Aorta (tissue), 5 donors: ENCODE measurements at regions not wholly inside any gene's neighbourhood (a gene's known extent, or its start where the extent isn't known, plus 50 kb on each side); places are given as distances from the start of the nearest gene placed in this dataset.

Source experiments
- ATAC-seq: fragments of 200-7000 bp; cut with Tn5 transposase; one replicate; pipeline ENCODE4 v1.9.1; 2022; ENCODE audit warnings: moderate library complexity; ENCODE audit not compliant: low FRiP score
- DNase-seq, 2 donors: peaks; one replicate each; pipeline ENCODE4 v3.0.0-alpha.2; 2020
- H3K27ac ChIP-seq, 2 donors: one replicate each; pipeline ENCODE4 v1.5.1; 2013; ENCODE audit warnings: low read length in 2 of 2, mild to moderate bottlenecking in 2 of 2, moderate library complexity in 2 of 2, control low read depth in 1 of 2, inconsistent platforms in 1 of 2, low read depth in 1 of 2
- H3K27me3 ChIP-seq, 2 donors: one replicate each; pipeline ENCODE4 v1.6.1; 2013; ENCODE audit warnings: control low read depth in 1 of 2, low read length in 1 of 2, mild to moderate bottlenecking in 1 of 2, moderate library complexity in 1 of 2; ENCODE audit not compliant: insufficient read depth in 2 of 2, control insufficient read depth in 1 of 2
- H3K36me3 ChIP-seq, 2 donors: one replicate each; pipeline ENCODE4 v1.6.1; 2013; ENCODE audit warnings: control low read depth in 1 of 2, low read length in 1 of 2, mild to moderate bottlenecking in 1 of 2; ENCODE audit not compliant: insufficient read depth in 2 of 2, control insufficient read depth in 1 of 2
- H3K4me1 ChIP-seq, 2 donors: one replicate each; pipeline ENCODE4 v1.6.1; 2013; ENCODE audit warnings: low read length in 2 of 2, control low read depth in 1 of 2, mild to moderate bottlenecking in 1 of 2, moderate library complexity in 1 of 2; ENCODE audit not compliant: insufficient read depth in 2 of 2, control insufficient read depth in 1 of 2
- H3K4me3 ChIP-seq, 2 donors: one replicate each; pipeline ENCODE4 v1.5.1; 2013; ENCODE audit warnings: low read length in 2 of 2, control low read depth in 1 of 2, mild to moderate bottlenecking in 1 of 2
- H3K9me3 ChIP-seq: one replicate; pipeline ENCODE4 v1.6.1; 2013; ENCODE audit warnings: mild to moderate bottlenecking, low read length; ENCODE audit not compliant: control insufficient read depth
- WGBS, 2 donors: extraction: QIAGEN DNeasy Blood & Tissue Kit; methylation state at CpG; one replicate each; pipeline ENCODE4 v1.1.7; 2013; 5-methylcytosine and 5-hydroxymethylcytosine counted together
- intact Hi-C, 2 donors: fragments of 100-400 bp; cut with DNase I; formaldehyde crosslinking; loops; one replicate each; pipeline versions ENCODE4 v1.14.2 to v1.15.0; 2022
- donor health status: healthy with polysubstance abuse.
- donor health status: Bipolar disorder and iron deficiency.
- donor health status: DM: no; HTN: no; CAD: no.
- donor health status: DM: no; HTN: no; CAD: no.
- donor health status: DM: yes; HTN: yes; CAD: no.

DNA sequence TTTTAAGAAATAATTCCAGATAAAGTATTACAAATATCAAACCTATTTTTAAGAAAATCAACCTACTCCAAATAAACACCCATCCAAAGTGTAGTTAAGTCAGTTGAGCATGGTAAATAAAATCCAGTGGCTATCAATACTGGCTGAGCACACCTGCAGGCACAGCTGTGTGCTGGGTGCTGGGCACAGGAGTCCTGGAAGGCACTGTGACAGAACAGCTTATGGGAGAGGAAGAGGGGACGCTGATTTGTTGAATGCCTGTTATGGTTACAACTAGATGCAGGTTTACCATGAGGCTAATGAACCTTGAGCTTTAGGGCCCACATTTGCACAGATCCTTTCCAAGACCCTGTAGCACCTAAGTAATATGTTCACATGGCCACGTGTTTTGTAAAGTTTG, 202.7 kb downstream of the MTX2 start:
- peaks cover 0 to 2% of the 10 kb centered on the region in 2 donors for H3K27me3 ChIP-seq
- ATAC-seq (no peak), DNase-seq (no peak)
- H3K36me3 ChIP-seq = no peaks in the 10 kb centered on the region
- H3K9me3 ChIP-seq = no peaks in the 10 kb centered on the region
- no peak overlapping the region for H3K4me3 ChIP-seq
- intact Hi-C loops = no loop called here
- H3K27ac ChIP-seq = no peak overlapping the region
- H3K4me1 ChIP-seq = no peaks in the 10 kb centered on the region
- WGBS, 2 donors = 91 to 95% methylated on average over 2 of the region's 2 CpGs

- H3K9me3 ChIP-seq = no peaks in the 10 kb centered on the region
- no peak for DNase-seq
- no peaks in the 10 kb centered on the region for H3K36me3 ChIP-seq
- H3K4me1 ChIP-seq = no peaks in the 10 kb centered on the region
- peak; percentile 51 for ATAC-seq
- intact Hi-C loops = no loop called here
- WGBS, 2 donors = 75% methylated on average over 4 of the region's 4 CpGs
- H3K27me3 ChIP-seq = peaks cover 0 to 2% of the 10 kb centered on the region in 2 donors
- H3K4me3 ChIP-seq = no peak overlapping the region
- H3K27ac ChIP-seq = no peak overlapping the region
Measured at GRCh38 chr2:176473177-176473576, 203.9 kb downstream of the MTX2 start.

- DNase-seq (no peak), ATAC-seq (no peak)
- H3K4me3 ChIP-seq = no peak overlapping the region
- no peaks in the 10 kb centered on the region for H3K36me3 ChIP-seq
- peaks cover 0 to 2% of the 10 kb centered on the region in 2 donors for H3K27me3 ChIP-seq
- intact Hi-C loops = no loop called here
- WGBS, 2 donors = 90 to 91% methylated on average over 6 of the region's 6 CpGs
- no peaks in the 10 kb centered on the region for H3K9me3 ChIP-seq
- H3K4me1 ChIP-seq = no peaks in the 10 kb centered on the region
- no peak overlapping the region for H3K27ac ChIP-seq
Measured at GRCh38 chr2:176473851-176474250, 204.6 kb downstream of the MTX2 start.

- no peaks in the 10 kb centered on the region for H3K27me3 ChIP-seq
- H3K9me3 ChIP-seq = no peaks in the 10 kb centered on the region
- no peak overlapping the region for H3K4me3 ChIP-seq
- H3K36me3 ChIP-seq = no peaks in the 10 kb centered on the region
- no peaks in the 10 kb centered on the region for H3K4me1 ChIP-seq
- ATAC-seq (no peak), DNase-seq (no peak)
- intact Hi-C loops = no loop called here
- H3K27ac ChIP-seq = no peak overlapping the region
- 95% methylated on average over 1 of the region's 1 CpG for WGBS, 2 donors
Measured at GRCh38 chr2:176477336-176477735, 208.1 kb downstream of the MTX2 start.

- no peak for DNase-seq
- Histone ChIP-seq H3K9me3 (no peaks in the 10 kb centered on the region), H3K4me3 (no peak overlapping the region), H3K27me3 (no peaks in the 10 kb centered on the region), H3K27ac (no peak overlapping the region), H3K36me3 (no peaks in the 10 kb centered on the region), H3K4me1 (no peaks in the 10 kb centered on the region)
- WGBS, 2 donors = 85 to 87% methylated on average over 1 of the region's 1 CpG
- ATAC-seq = no peak
- intact Hi-C loops = no loop called here
Measured at GRCh38 chr2:176479961-176480360, 210.7 kb downstream of the MTX2 start.

GRCh38 chr2:176482107-176482506, 212.9 kb downstream of the MTX2 start:
- no peak overlapping the region for H3K4me3 ChIP-seq
- DNase-seq (no peak), ATAC-seq (no peak)
- H3K27me3 ChIP-seq = peaks cover 0 to 3% of the 10 kb centered on the region in 2 donors
- H3K9me3 ChIP-seq = no peaks in the 10 kb centered on the region
- H3K27ac ChIP-seq = no peak overlapping the region
- H3K4me1 ChIP-seq = no peaks in the 10 kb centered on the region
- intact Hi-C loops = no loop called here
- WGBS, 2 donors = 53 to 62% methylated on average over 3 of the region's 3 CpGs
- no peaks in the 10 kb centered on the region for H3K36me3 ChIP-seq

GRCh38 chr2:176483476-176483875, 214.2 kb downstream of the MTX2 start:
- H3K4me3 ChIP-seq = no peak overlapping the region
- H3K4me1 ChIP-seq = no peaks in the 10 kb centered on the region
- peaks cover 2 to 3% of the 10 kb centered on the region in 2 donors for H3K27me3 ChIP-seq
- no peaks in the 10 kb centered on the region for H3K36me3 ChIP-seq
- DNase-seq (no peak), ATAC-seq (no peak)
- 70 to 79% methylated on average over 7 of the region's 7 CpGs for WGBS, 2 donors
- no peak overlapping the region for H3K27ac ChIP-seq
- H3K9me3 ChIP-seq = peaks cover 2% of the 10 kb centered on the region
- intact Hi-C loops = no loop called here

DNA sequence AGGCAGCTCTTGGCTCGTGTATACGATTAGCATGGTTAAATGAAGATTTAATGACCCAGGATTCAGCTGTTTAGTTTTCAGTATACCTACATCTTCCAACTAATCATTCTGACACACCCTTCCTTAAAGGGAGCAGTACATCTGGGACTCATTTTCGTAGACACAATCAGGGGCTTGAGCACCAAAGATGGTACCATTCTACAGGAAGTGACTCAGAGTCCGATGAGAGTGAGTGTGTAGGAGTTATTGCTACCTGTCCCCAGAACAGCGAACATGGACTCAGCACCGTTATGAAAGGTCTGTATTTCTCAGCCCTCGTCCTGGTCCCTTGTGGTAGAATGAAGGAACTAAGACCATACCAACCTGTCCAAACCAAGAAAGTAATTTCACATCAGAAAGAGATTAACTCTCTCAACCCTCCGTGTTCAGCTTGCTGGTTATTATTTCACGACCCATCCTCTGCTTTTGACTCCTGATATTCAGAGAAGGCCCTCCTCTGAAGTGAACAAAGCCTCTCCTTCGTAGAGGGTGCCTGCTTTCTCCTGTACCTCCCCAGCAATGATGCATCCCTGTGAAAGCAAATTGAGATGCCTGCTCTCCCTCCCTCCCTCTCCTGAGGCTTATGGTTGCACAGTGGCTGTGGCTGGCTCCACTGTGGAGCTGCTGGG, 214.8 kb downstream of the MTX2 start:
- DNase-seq (no peak), ATAC-seq (no peak)
- 85 to 87% methylated on average over 10 of the region's 10 CpGs for WGBS, 2 donors
- H3K36me3 ChIP-seq = no peaks in the 10 kb centered on the region
- no peaks in the 10 kb centered on the region for H3K4me1 ChIP-seq
- no peak overlapping the region for H3K27ac ChIP-seq
- H3K27me3 ChIP-seq = peaks cover 2 to 3% of the 10 kb centered on the region in 2 donors
- intact Hi-C loops = no loop called here
- peaks cover 2% of the 10 kb centered on the region for H3K9me3 ChIP-seq
- no peak overlapping the region for H3K4me3 ChIP-seq

- no peak for DNase-seq
- H3K27me3 ChIP-seq = peaks cover 2 to 3% of the 10 kb centered on the region in 2 donors
- no peak overlapping the region for H3K27ac ChIP-seq
- no peak overlapping the region for H3K4me3 ChIP-seq
- no peaks in the 10 kb centered on the region for H3K36me3 ChIP-seq
- 5 to 7% methylated on average over 3 of the region's 3 CpGs for WGBS, 2 donors
- no peak for ATAC-seq
- H3K9me3 ChIP-seq = peaks cover 2% of the 10 kb centered on the region
- no peaks in the 10 kb centered on the region for H3K4me1 ChIP-seq
- intact Hi-C loops = no loop called here
Measured at GRCh38 chr2:176484838-176485237, 215.6 kb downstream of the MTX2 start.
